ENCODE measurements at regions not wholly inside any gene's neighbourhood (a gene's known extent, or its start where the extent isn't known, plus 50 kb on each side); places are given as distances from the start of the nearest gene placed in this dataset.

- no peak for DNase-seq (ENCODE audit: low spot score)
These were observed 52.0 kb downstream of the MAGEF1 start for GRCh38 chr3:184659797-184660301.

GRCh38 chr3:184658223-184658928 lies 53.5 kb downstream of the MAGEF1 start:
- DNase-seq (ENCODE audit: low spot score), result no peak

GRCh38 chr3:184656829-184657681 lies 54.8 kb downstream of the MAGEF1 start:
- no peak for DNase-seq (ENCODE audit: low spot score)

GRCh38 chr3:184656458-184656828 lies 55.4 kb downstream of the MAGEF1 start:
- no peak for DNase-seq (ENCODE audit: low spot score)

- no peak for DNase-seq (ENCODE audit: low spot score)
These were observed 56.3 kb downstream of the MAGEF1 start for GRCh38 chr3:184655597-184655996.

GRCh38 chr3:184654375-184654774 lies 57.5 kb downstream of the MAGEF1 start:
- DNase-seq (ENCODE audit: low spot score), result no peak

- no peak for DNase-seq (ENCODE audit: low spot score)
These were observed 59.4 kb downstream of the MAGEF1 start for GRCh38 chr3:184652465-184652864.

GRCh38 chr3:184651904-184652303 lies 60.0 kb downstream of the MAGEF1 start:
- no peak for DNase-seq (ENCODE audit: low spot score)

GRCh38 chr3:184648636-184649035 lies 63.2 kb downstream of the MAGEF1 start:
- no peak for DNase-seq (ENCODE audit: low spot score)

GRCh38 chr3:184647405-184647936 lies 64.4 kb downstream of the MAGEF1 start:
- no peak for DNase-seq (ENCODE audit: low spot score)

- no peak for DNase-seq (ENCODE audit: low spot score)
These were observed 66.5 kb downstream of the MAGEF1 start for GRCh38 chr3:184645336-184645735.

GRCh38 chr3:184643442-184643841 lies 68.4 kb downstream of the MAGEF1 start:
- DNase-seq (ENCODE audit: low spot score), result no peak

- no peak for DNase-seq (ENCODE audit: low spot score)
These were observed 69.1 kb downstream of the MAGEF1 start for GRCh38 chr3:184642631-184643285.

GRCh38 chr3:184641430-184641829 lies 70.4 kb downstream of the MAGEF1 start:
- no peak for DNase-seq (ENCODE audit: low spot score)

- no peak for DNase-seq (ENCODE audit: low spot score)
These were observed 72.5 kb downstream of the MAGEF1 start for GRCh38 chr3:184639351-184639750.

- no peak for DNase-seq (ENCODE audit: low spot score)
These were observed 74.2 kb downstream of the MAGEF1 start for GRCh38 chr3:184637705-184638104.

GRCh38 chr3:184636741-184637316 lies 75.0 kb downstream of the MAGEF1 start:
- peak; percentile 24 for DNase-seq (ENCODE audit: low spot score)

GRCh38 chr3:184635774-184636173 lies 74.2 kb downstream of the EPHB3 start:
- no peak for DNase-seq (ENCODE audit: low spot score)

- DNase-seq (ENCODE audit: low spot score), result no peak
These were observed 73.5 kb downstream of the EPHB3 start for GRCh38 chr3:184635126-184635525.

- no peak for DNase-seq (ENCODE audit: low spot score)
These were observed 71.6 kb downstream of the EPHB3 start for GRCh38 chr3:184633237-184633579.

- DNase-seq (ENCODE audit: low spot score), result no peak
These were observed 71.1 kb downstream of the EPHB3 start for GRCh38 chr3:184632551-184633236.
